ENCODE measurements at regions not wholly inside any gene's neighbourhood (a gene's known extent, or its start where the extent isn't known, plus 50 kb on each side); places are given as distances from the start of the nearest gene placed in this dataset. TPM values are rescaled to one million over a fixed set of nuclear protein-coding genes. Genes with fewer than 3 reads are reported as not detected.
"Not testable (repeated sequence)": the region's sequence is repeated elsewhere in the genome, so short reads cannot be mapped to it uniquely, and the experiment has no call there.

DNA sequence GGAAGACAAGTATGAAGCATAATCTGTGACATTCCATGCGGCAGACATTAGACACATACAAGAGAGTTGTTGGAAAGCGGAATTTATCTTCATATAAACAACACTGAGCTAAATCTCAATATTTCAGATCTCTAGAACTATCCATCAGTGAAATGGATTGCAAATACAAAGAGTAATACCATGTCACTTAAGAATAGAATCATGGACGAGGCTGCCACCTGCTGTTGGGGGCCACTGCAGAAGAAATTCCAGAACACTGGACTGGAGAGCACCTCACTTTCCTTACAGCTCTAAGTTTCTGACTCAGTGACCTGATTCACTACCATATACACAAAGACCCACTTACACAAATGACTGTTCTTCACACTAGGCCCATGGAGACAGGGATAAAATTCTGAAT, 346.7 kb downstream of the OR4F29 start:
- not testable (repeated sequence) for DNase-seq (ENCODE audit: low spot score)

DNA sequence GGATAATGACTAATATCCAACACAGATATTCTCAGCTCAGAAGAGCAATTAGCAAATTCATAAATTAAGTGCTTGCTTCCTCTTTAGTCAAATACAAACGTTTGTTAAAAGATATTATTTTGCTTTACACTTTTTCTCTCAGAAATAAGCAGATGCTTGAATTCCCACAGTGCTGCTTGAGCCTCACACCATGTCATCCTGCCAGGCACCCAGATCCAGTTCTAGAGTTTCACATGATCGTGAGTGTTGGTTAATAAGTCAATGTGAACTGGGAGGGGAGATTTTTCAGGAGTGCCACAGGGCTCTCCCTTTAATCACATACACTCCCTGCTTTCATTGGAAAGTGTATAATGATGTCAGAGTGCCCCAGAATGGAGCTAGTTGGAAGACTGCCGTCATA, 352.0 kb downstream of the OR4F29 start:
- DNase-seq (ENCODE audit: low spot score): not testable (repeated sequence)

DNA sequence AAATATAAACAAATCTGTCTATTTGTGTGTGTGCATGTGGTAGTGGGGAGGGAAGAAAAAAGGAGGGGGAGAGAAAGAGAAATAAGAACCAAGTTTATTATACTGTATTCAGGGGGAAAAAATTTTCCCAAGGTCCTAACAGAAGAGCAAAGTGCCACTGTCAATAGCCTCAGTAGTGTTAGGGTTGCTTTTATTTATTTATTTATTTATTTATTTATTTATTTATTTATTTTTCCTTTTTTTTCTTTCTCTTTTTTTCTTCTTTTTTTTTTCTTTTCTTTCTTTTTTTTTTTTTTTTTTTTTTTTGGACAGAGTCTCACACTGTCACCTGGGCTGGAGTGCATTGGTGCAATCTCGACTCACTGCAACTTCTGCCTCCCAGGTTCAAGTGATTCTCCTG, 352.7 kb downstream of the OR4F29 start:
- not testable (repeated sequence) for DNase-seq (ENCODE audit: low spot score)

DNA sequence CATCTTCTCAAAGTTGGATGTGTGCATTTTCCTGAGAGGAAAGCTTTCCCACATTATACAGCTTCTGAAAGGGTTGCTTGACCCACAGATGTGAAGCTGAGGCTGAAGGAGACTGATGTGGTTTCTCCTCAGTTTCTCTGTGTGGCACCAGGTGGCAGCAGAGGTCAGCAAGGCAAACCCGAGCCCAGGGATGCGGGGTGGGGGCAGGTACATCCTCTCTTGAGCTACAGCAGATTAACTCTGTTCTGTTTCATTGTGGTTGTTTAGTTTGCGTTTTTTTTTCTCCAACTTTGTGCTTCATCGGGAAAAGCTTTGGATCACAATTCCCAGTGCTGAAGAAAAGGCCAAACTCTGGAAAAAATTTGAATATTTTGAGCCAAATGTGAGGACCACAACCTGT, 360.2 kb downstream of the OR4F29 start:
- not testable (repeated sequence) for DNase-seq (ENCODE audit: low spot score)

DNA sequence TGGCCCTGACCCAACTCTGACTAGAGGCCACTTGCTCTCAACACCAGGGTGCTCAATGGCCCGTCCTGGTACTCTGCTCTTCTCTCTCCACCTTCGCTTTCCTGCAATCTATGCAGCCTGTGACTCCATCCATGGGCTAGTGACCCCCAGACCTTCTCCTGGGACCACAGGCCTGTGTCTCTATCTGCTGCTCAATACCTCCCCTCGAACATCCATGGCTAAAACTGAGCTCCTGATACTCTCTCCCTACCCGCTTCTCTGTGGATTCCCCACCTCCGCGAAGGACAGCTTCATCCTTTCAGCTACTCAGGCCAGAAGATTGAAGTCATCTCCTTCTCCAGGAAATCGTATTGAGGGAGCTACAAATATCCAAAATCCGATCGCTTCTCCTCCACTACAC, 363.4 kb downstream of the OR4F29 start:
- DNase-seq (ENCODE audit: low spot score): not testable (repeated sequence)

DNA sequence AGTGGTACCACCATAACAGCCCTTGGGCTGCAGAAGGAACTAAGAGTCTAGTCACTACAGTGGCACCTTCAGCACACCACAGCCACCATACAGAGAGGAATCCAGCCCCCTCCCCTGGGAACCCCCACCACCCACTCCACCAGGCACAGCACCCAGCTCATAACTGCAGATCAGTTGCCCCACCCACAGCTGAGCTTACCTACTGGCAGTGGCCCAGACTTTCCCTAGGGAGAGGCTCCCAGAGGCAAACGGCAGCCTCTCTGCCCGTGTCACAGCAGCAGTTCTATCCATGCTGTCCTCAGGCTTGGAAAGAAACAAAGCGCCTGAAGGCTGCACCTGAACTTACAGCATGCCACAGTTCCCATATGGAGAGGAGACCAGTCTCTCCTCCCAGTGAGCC, 372.3 kb downstream of the OR4F29 start:
- DNase-seq (ENCODE audit: low spot score): not testable (repeated sequence)

DNA sequence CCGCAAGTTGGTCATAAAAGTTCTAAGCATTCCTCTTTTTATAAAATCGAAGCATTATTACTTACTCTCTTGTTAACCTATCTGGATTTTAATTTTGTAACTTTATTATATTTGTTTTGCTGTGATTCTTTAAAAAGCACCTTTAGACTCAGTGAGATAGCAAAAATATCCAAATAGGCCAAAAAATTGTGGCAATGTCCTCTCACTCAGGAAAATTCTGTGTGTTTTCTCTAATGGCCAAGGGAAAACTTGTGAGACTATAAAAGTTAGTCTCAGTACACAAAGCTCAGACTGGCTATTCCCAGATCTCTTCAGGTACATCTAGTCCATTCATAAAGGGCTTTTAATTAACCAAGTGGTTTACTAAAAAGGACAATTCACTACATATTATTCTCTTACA, 386.4 kb downstream of the OR4F29 start, which contains the start of gene OR4F5:
Gene OR4F5 (plus strand): TSS at position 301 of the 400 bp plus-strand sequence.
- not testable (repeated sequence) for DNase-seq (ENCODE audit: low spot score)

DNA sequence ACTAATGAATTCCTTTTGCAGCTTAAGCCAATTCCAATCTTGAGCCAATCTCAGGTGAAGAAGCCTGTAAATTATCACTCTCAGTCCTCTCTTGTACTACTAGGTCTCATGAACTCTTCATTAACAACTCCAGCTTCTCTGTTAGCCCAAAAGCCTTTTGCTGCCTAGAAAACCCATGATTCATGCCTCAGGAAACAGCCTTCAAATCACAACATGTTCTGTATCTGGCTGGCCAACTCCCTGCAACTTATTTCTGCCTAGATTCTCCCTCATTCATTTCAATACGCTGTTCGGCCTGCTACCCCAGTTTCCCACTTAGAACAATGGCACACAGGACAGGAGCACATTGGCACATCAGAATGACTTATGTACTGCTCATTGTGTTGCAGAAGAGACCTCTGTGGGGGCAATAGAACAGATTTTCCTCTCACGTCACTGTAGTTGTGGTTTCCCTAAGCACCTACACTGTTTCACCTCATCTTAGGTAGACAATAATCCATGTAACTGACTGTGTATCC, 395.4 kb downstream of the OR4F29 start:
- DNase-seq (ENCODE audit: low spot score): not testable (repeated sequence)

DNA sequence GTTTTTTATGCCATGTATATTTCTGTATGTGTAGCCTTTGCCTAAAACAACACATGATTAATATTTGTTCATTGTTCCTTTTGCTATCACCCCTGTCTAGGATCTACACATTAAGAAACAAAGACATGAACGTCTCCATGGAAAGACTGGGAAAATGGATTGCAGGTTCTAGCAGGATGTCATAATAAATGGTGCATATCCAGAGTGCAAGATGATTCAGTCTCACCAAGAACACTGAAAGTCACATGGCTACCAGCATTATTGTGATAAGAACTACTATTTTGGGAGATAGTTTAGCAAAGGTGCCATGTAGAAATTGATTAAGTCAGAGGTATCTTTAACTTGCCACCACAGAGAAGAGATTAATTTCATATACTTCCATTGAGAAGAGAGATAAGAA, 398.3 kb downstream of the OR4F29 start:
- not testable (repeated sequence) for DNase-seq (ENCODE audit: low spot score)

DNA sequence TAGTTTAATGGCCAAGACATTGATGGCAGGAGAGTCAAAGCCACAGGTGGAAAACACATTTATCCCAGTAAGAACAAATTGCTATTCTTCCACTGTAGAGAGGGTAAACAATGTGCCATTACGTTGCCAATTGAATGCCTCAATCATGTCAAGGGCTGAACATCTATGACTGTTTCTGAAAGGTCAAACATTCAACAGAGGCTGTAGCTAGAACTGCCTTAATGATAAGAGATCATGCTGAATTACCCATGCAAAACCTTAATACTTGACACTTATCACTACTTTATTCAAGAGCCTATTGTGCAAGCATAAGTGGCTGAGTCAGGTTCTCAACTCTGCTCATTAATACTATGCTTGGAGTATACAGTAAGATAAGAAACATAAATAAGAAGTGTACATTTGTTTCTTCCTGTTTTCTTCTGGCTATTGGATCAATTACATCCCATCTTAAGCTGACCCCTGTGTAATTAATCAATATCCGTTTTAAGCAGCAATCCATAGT, 409.5 kb downstream of the OR4F29 start:
- not testable (repeated sequence) for DNase-seq (ENCODE audit: low spot score)

DNA sequence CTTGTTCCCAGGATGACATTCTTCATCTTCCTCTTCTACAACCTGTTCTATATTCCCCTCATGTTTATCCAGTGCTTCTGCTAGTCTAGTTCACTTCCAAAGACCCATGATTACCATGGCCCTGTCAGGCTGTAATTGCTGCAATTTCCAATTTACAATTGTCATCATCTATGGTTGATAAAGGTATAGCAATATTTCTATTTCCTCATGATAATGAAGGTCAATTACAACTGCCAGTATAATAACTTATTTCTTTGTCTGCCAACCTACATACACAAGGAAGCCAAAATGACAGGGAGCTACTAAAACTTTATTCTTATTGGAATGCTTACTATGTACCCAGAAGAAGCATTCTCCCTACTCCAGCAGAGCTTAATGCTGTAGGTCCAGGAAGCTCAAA, 410.3 kb downstream of the OR4F29 start:
- not testable (repeated sequence) for DNase-seq (ENCODE audit: low spot score)

DNA sequence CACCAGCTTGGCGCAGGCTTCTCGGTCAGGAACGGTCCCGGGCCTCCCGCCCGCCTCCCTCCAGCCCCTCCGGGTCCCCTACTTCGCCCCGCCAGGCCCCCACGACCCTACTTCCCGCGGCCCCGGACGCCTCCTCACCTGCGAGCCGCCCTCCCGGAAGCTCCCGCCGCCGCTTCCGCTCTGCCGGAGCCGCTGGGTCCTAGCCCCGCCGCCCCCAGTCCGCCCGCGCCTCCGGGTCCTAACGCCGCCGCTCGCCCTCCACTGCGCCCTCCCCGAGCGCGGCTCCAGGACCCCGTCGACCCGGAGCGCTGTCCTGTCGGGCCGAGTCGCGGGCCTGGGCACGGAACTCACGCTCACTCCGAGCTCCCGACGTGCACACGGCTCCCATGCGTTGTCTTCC, 422.3 kb downstream of the OR4F29 start:
- not testable (repeated sequence) for DNase-seq (ENCODE audit: low spot score)

DNA sequence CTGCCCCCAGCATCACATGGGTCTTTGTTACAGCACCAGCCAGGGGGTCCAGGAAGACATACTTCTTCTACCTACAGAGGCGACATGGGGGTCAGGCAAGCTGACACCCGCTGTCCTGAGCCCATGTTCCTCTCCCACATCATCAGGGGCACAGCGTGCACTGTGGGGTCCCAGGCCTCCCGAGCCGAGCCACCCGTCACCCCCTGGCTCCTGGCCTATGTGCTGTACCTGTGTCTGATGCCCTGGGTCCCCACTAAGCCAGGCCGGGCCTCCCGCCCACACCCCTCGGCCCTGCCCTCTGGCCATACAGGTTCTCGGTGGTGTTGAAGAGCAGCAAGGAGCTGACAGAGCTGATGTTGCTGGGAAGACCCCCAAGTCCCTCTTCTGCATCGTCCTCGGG, 434.2 kb downstream of the OR4F29 start:
- DNase-seq (ENCODE audit: low spot score): peak; percentile 85

DNA sequence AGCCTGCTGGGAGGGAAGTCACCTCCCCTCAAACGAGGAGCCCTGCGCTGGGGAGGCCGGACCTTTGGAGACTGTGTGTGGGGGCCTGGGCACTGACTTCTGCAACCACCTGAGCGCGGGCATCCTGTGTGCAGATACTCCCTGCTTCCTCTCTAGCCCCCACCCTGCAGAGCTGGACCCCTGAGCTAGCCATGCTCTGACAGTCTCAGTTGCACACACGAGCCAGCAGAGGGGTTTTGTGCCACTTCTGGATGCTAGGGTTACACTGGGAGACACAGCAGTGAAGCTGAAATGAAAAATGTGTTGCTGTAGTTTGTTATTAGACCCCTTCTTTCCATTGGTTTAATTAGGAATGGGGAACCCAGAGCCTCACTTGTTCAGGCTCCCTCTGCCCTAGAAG, 435.5 kb downstream of the OR4F29 start:
- DNase-seq (ENCODE audit: low spot score): peak; percentile 60

DNA sequence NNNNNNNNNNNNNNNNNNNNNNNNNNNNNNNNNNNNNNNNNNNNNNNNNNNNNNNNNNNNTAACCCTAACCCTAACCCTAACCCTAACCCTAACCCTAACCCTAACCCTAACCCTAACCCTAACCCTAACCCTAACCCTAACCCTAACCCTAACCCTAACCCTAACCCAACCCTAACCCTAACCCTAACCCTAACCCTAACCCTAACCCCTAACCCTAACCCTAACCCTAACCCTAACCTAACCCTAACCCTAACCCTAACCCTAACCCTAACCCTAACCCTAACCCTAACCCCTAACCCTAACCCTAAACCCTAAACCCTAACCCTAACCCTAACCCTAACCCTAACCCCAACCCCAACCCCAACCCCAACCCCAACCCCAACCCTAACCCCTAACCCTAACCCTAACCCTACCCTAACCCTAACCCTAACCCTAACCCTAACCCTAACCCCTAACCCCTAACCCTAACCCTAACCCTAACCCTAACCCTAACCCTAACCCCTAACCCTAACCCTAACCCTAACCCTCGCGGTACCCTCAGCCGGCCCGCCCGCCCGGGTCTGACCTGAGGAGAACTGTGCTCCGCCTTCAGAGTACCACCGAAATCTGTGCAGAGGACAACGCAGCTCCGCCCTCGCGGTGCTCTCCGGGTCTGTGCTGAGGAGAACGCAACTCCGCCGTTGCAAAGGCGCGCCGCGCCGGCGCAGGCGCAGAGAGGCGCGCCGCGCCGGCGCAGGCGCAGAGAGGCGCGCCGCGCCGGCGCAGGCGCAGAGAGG, 441.3 kb downstream of the OR4F29 start:
- peak; percentile 62 for DNase-seq (ENCODE audit: low spot score)

Small RNA genes lying in the stretch of these regions (microRNA-seq; reads per million reads assigned to microRNA genes)
- gene MIR6859-1 (ENCODE audit: borderline number of aligned reads) (not detected), gene MIR6859-2 (ENCODE audit: borderline number of aligned reads) (not detected)

Data from mesenteric fat pad (tissue), 1 donor.